ENCODE measurements at regions not wholly inside any gene's neighbourhood (a gene's known extent, or its start where the extent isn't known, plus 50 kb on each side); places are given as distances from the start of the nearest gene placed in this dataset.

- H3K4me2 ChIP-seq (ENCODE audit: low read length) = no peak overlapping the region
- peaks cover 17% of the 10 kb centered on the region for H3K4me1 ChIP-seq (ENCODE audit: control insufficient read depth, insufficient read depth, low read length)
- H3K4me3 ChIP-seq (ENCODE audit: low read length) = no peak overlapping the region
Measured at GRCh38 chr11:95703049-95703448, 86.5 kb downstream of the FAM76B start.

GRCh38 chr11:95702526-95702925 is 87.1 kb downstream of the FAM76B start:
- no peaks in the 10 kb centered on the region for H3K27me3 ChIP-seq (ENCODE audit: control insufficient read depth, insufficient read depth, low read length)
- H3K4me1 ChIP-seq (ENCODE audit: control insufficient read depth, insufficient read depth, low read length) = peaks cover 17% of the 10 kb centered on the region
- no peaks in the 10 kb centered on the region for H3K36me3 ChIP-seq (ENCODE audit: insufficient read depth, low read length)
- H3K4me3 ChIP-seq (ENCODE audit: low read length) = no peak overlapping the region
- H3K9me3 ChIP-seq (replicated peaks; ENCODE audit: low read length) = no peaks in the 10 kb centered on the region
- no peak overlapping the region for H3K4me2 ChIP-seq (ENCODE audit: low read length)
- no peak overlapping the region for H3K9ac ChIP-seq (ENCODE audit: low read depth, low read length)

More at GRCh38 chr11:95703049-95703448, 86.5 kb downstream of the FAM76B start:
- Histone ChIP-seq H3K36me3 (ENCODE audit: insufficient read depth, low read length) (no peaks in the 10 kb centered on the region), H3K9ac (ENCODE audit: low read depth, low read length) (no peak overlapping the region), H3K9me3 (replicated peaks; ENCODE audit: low read length) (no peaks in the 10 kb centered on the region), H3K27me3 (ENCODE audit: control insufficient read depth, insufficient read depth, low read length) (no peaks in the 10 kb centered on the region)

- H3K9me3 ChIP-seq (replicated peaks; ENCODE audit: low read length) = no peaks in the 10 kb centered on the region
- no peaks in the 10 kb centered on the region for H3K36me3 ChIP-seq (ENCODE audit: insufficient read depth, low read length)
- no peak overlapping the region for H3K9ac ChIP-seq (ENCODE audit: low read depth, low read length)
- H3K4me2 ChIP-seq (ENCODE audit: low read length) = no peak overlapping the region
- H3K4me1 ChIP-seq (ENCODE audit: control insufficient read depth, insufficient read depth, low read length) = peaks cover 17% of the 10 kb centered on the region
- no peaks in the 10 kb centered on the region for H3K27me3 ChIP-seq (ENCODE audit: control insufficient read depth, insufficient read depth, low read length)
- no peak overlapping the region for H3K4me3 ChIP-seq (ENCODE audit: low read length)
Measured at GRCh38 chr11:95700471-95700817, 89.1 kb downstream of the FAM76B start.

DNA sequence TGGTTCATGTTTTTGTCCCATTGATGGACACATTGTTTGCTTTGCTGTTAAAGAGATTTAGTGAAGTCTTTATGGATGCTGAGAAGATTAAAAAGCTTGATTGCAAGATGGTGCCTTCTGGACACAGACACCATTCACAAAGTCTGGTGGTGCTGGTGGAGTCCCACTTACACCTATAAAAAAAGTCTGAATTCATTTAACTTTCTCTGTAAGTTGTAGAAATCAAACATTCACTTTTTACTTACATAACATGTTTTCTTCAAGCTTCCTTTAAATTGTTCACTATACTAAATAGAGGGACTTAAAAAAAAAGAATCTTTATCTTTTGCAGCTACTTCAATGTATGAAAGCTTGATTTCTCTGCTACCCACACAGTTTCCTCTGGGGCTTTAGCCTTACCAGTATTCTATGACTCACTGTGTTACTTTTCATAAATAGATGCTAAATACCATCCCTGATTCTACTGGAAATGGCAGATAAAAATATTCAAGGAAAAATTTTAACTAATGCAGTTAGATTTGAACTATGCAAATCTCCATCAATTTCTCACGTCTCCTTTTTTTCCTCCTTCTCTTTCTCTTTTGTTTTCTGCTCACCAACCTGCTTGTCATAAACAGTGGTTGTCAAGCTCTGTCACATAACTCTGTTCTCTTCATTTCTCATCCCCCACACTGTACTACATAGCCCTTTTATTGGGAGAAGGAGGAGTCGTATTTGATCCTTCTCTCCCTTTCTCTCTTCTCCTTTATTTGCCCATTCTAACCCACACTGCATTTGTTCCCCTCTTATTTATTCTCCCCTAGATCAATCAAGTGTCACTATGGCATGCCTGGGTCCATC is 89.7 kb downstream of the FAM76B start:
- no peaks in the 10 kb centered on the region for H3K9me3 ChIP-seq (replicated peaks; ENCODE audit: low read length)
- H3K4me3 ChIP-seq (ENCODE audit: low read length) = no peak overlapping the region
- H3K4me1 ChIP-seq (ENCODE audit: control insufficient read depth, insufficient read depth, low read length) = peaks cover 17% of the 10 kb centered on the region
- H3K4me2 ChIP-seq (ENCODE audit: low read length) = no peak overlapping the region
- no peak overlapping the region for H3K9ac ChIP-seq (ENCODE audit: low read depth, low read length)
- H3K27me3 ChIP-seq (ENCODE audit: control insufficient read depth, insufficient read depth, low read length) = no peaks in the 10 kb centered on the region
- H3K36me3 ChIP-seq (ENCODE audit: insufficient read depth, low read length) = no peaks in the 10 kb centered on the region

DNA sequence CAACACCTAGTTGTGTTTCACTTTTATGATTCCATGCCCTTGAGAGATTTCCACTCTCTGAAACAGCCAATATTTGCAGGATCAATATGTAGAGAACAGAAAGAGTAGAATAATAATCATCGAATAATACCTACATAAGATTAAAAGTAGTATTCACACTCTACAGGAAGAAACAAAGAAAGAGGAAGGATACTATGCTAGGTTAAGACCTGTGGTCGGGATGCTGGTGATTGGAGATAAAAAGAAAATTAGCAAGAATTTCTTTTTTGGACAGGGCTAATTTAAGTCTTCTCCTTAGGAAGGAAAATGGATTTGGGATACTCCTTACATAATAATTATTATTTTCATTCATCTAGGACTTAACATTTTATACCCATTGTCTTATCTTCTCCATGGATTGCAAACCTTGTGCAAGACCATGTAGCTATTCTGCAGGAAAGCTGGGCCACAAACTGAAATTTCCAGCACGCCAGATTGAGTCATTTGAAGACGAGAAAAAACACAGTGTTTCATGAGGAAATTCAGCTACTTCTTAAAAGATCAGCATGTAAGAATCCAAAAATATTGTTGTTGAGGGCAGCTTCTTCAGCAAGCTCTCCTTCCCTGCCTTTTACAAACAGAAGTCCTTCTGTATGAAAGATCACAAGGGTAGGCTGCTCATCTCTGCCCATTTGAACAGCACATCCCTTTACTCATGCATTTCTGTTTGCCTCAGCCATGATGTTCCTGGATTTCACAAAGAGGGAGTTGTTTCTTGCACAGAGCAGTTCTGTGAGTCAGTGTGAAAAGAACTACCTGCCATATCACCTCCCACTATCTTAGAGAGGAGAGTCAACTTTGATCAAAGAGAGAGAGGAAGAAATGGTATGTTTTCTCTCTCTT is 90.7 kb downstream of the FAM76B start:
- no peak overlapping the region for H3K4me3 ChIP-seq (ENCODE audit: low read length)
- no peak overlapping the region for H3K9ac ChIP-seq (ENCODE audit: low read depth, low read length)
- no peaks in the 10 kb centered on the region for H3K9me3 ChIP-seq (replicated peaks; ENCODE audit: low read length)
- peaks cover 17% of the 10 kb centered on the region for H3K4me1 ChIP-seq (ENCODE audit: control insufficient read depth, insufficient read depth, low read length)
- no peaks in the 10 kb centered on the region for H3K36me3 ChIP-seq (ENCODE audit: insufficient read depth, low read length)
- H3K4me2 ChIP-seq (ENCODE audit: low read length) = no peak overlapping the region
- H3K27me3 ChIP-seq (ENCODE audit: control insufficient read depth, insufficient read depth, low read length) = no peaks in the 10 kb centered on the region

- Histone ChIP-seq H3K4me3 (ENCODE audit: low read length) (no peak overlapping the region), H3K4me1 (ENCODE audit: control insufficient read depth, insufficient read depth, low read length) (peaks cover 15% of the 10 kb centered on the region), H3K9me3 (replicated peaks; ENCODE audit: low read length) (no peaks in the 10 kb centered on the region), H3K36me3 (ENCODE audit: insufficient read depth, low read length) (no peaks in the 10 kb centered on the region), H3K27me3 (ENCODE audit: control insufficient read depth, insufficient read depth, low read length) (no peaks in the 10 kb centered on the region), H3K9ac (ENCODE audit: low read depth, low read length) (no peak overlapping the region), H3K4me2 (ENCODE audit: low read length) (no peak overlapping the region)
Measured at GRCh38 chr11:95697614-95698408, 91.8 kb downstream of the FAM76B start.

DNA sequence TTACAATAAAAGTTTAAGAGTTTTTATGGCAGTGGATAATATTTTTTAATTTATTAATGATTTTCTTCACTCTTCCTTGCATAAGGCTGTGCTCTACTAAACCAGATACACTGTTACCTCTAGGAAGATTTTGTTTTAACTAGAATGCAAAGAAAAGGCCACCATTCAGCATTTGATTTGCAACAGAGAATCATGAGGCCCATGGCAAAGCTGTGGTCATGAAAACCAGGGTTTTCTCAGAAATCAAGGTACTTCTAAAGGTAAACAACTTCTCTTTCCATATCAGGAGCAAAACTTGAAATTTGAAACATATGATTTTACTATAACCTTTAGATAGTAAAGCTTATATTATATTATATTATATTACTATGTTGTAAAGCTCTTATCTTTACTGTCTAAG is 94.4 kb downstream of the FAM76B start:
- Histone ChIP-seq H3K27me3 (ENCODE audit: control insufficient read depth, insufficient read depth, low read length) (peaks cover 12% of the 10 kb centered on the region), H3K4me1 (ENCODE audit: control insufficient read depth, insufficient read depth, low read length) (peaks cover 10% of the 10 kb centered on the region), H3K36me3 (ENCODE audit: insufficient read depth, low read length) (no peaks in the 10 kb centered on the region), H3K4me2 (ENCODE audit: low read length) (no peak overlapping the region), H3K4me3 (ENCODE audit: low read length) (no peak overlapping the region), H3K9ac (ENCODE audit: low read depth, low read length) (no peak overlapping the region), H3K9me3 (replicated peaks; ENCODE audit: low read length) (no peaks in the 10 kb centered on the region)

DNA sequence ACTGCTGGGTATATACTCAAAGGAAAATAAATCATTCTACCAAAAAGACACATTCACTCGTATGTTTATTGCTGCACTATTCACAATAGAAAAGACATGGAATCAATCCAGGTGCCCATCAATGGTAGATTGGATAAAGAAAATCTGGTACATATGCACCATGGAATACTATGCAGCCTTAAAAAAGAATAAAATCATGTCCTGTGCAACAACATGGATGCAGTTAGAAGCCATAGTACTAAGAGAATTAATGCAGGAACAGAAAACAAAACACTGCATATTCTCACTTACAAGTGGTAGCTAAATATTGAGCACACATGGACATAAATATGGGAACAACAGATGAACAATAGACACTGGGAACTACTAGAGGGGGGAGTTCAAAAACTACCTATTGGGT is 96.3 kb downstream of the FAM76B start:
- H3K36me3 ChIP-seq (ENCODE audit: insufficient read depth, low read length) = no peaks in the 10 kb centered on the region
- no peaks in the 10 kb centered on the region for H3K4me1 ChIP-seq (ENCODE audit: control insufficient read depth, insufficient read depth, low read length)
- no peak overlapping the region for H3K9ac ChIP-seq (ENCODE audit: low read depth, low read length)
- no peak overlapping the region for H3K4me2 ChIP-seq (ENCODE audit: low read length)
- no peak overlapping the region for H3K4me3 ChIP-seq (ENCODE audit: low read length)
- no peaks in the 10 kb centered on the region for H3K9me3 ChIP-seq (replicated peaks; ENCODE audit: low read length)
- H3K27me3 ChIP-seq (ENCODE audit: control insufficient read depth, insufficient read depth, low read length) = peaks cover 20% of the 10 kb centered on the region

- H3K4me2 ChIP-seq (ENCODE audit: low read length) = no peak overlapping the region
- H3K27me3 ChIP-seq (ENCODE audit: control insufficient read depth, insufficient read depth, low read length) = peaks cover 23% of the 10 kb centered on the region
- no peak overlapping the region for H3K9ac ChIP-seq (ENCODE audit: low read depth, low read length)
- H3K9me3 ChIP-seq (replicated peaks; ENCODE audit: low read length) = no peaks in the 10 kb centered on the region
- H3K36me3 ChIP-seq (ENCODE audit: insufficient read depth, low read length) = no peaks in the 10 kb centered on the region
- H3K4me1 ChIP-seq (ENCODE audit: control insufficient read depth, insufficient read depth, low read length) = no peaks in the 10 kb centered on the region
- no peak overlapping the region for H3K4me3 ChIP-seq (ENCODE audit: low read length)
Measured at GRCh38 chr11:95692526-95693260, 96.9 kb downstream of the FAM76B start.

GRCh38 chr11:95690100-95690499 is 99.5 kb downstream of the FAM76B start:
- no peak overlapping the region for H3K4me2 ChIP-seq (ENCODE audit: low read length)

More at GRCh38 chr11:95690100-95690499, 99.5 kb downstream of the FAM76B start:
- H3K4me1 ChIP-seq (ENCODE audit: control insufficient read depth, insufficient read depth, low read length) = no peaks in the 10 kb centered on the region
- H3K9me3 ChIP-seq (replicated peaks; ENCODE audit: low read length) = no peaks in the 10 kb centered on the region
- H3K27me3 ChIP-seq (ENCODE audit: control insufficient read depth, insufficient read depth, low read length) = peaks cover 25% of the 10 kb centered on the region
- no peaks in the 10 kb centered on the region for H3K36me3 ChIP-seq (ENCODE audit: insufficient read depth, low read length)
- no peak overlapping the region for H3K9ac ChIP-seq (ENCODE audit: low read depth, low read length)
- no peak overlapping the region for H3K4me3 ChIP-seq (ENCODE audit: low read length)
